ENCODE measurements at regions not wholly inside any gene's neighbourhood (a gene's known extent, or its start where the extent isn't known, plus 50 kb on each side); places are given as distances from the start of the nearest gene placed in this dataset.

DNA sequence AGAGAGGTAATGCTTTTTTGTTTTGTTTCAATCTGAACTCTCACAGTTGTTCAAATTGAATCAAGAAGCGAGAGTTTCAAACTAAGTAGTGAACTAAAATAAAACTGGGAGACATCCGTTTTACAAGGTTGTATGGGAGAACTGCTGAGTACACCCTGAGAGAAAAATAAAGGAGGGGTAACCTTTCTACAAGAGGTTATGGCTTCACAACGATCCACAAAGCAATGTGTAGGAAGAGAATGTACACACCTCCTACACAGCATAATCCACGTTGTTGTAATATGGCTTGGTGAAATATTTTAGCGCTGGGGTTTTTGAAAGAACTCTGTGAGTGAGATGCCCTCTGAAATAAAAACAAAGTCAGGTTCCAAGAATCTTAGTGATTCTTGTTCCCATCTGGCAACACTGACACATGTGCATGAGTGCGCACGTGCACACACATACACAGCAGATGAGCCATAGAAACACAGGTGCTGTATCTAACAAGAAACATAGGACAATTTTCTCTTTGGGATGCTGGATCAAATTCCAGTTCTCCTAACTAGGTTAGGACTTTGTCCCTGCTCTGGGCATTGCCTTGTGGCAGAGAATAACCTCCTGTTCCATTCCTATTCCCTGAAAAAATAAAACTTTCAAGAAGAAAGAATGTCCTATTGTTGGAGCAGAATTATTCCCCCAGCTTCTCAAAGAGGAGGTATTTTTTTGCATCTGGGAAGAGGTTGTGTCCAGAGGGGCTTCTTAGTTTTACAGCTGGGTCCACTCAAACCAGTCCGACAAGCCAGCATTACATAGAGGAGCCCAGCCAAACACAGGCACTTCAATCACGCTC, 94.5 kb upstream of the EFNA5 start:
- DNase-seq: no peak
- Histone ChIP-seq H3K4me1 (no peaks in the 10 kb centered on the region), H3K9me3 (no peaks in the 10 kb centered on the region), H3K4me3 (no peak overlapping the region), H3K36me3 (no peaks in the 10 kb centered on the region), H3K27me3 (no peaks in the 10 kb centered on the region), H3K27ac (no peak overlapping the region)
- TF ChIP-seq, protein P1, sequence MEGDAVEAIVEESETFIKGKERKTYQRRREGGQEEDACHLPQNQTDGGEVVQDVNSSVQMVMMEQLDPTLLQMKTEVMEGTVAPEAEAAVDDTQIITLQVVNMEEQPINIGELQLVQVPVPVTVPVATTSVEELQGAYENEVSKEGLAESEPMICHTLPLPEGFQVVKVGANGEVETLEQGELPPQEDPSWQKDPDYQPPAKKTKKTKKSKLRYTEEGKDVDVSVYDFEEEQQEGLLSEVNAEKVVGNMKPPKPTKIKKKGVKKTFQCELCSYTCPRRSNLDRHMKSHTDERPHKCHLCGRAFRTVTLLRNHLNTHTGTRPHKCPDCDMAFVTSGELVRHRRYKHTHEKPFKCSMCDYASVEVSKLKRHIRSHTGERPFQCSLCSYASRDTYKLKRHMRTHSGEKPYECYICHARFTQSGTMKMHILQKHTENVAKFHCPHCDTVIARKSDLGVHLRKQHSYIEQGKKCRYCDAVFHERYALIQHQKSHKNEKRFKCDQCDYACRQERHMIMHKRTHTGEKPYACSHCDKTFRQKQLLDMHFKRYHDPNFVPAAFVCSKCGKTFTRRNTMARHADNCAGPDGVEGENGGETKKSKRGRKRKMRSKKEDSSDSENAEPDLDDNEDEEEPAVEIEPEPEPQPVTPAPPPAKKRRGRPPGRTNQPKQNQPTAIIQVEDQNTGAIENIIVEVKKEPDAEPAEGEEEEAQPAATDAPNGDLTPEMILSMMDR (IDR thresholded peaks at IDR 0.05): no peak
- no peak for TF ChIP-seq POLR2A (IDR thresholded peaks at IDR 0.05)

DNA sequence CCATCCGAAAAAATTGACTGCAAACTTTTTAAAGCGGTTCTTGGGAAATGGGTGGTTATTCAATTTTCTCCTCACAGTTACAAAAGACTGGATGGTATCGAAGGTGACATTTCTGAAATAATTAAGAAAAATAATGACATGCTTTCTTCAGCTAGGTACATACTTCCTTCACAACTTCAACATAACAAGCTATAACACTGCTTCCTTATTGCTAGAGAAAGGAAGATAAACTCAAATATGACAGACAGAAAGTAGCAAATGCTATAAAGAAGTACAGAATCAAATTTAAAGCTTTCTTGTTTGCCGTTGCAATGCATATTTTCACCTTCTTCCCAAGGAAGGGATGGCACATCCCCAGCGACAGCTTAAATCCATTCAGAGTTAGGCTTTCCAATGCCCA, 93.5 kb upstream of the EFNA5 start:
- Histone ChIP-seq H3K27ac (no peak overlapping the region), H3K4me1 (no peaks in the 10 kb centered on the region), H3K27me3 (no peaks in the 10 kb centered on the region), H3K9me3 (no peaks in the 10 kb centered on the region), H3K36me3 (no peaks in the 10 kb centered on the region), H3K4me3 (no peak overlapping the region)
- no peak for DNase-seq
- TF ChIP-seq POLR2A (IDR thresholded peaks at IDR 0.05): no peak
- TF ChIP-seq, protein P1 (IDR thresholded peaks at IDR 0.05): no peak

GRCh38 chr5:107753427-107753826, 82.7 kb upstream of the EFNA5 start:
- H3K9me3 ChIP-seq: no peaks in the 10 kb centered on the region
- H3K36me3 ChIP-seq: no peaks in the 10 kb centered on the region
- no peak overlapping the region for H3K4me3 ChIP-seq
- no peak for TF ChIP-seq POLR2A (IDR thresholded peaks at IDR 0.05)
- TF ChIP-seq, protein P1 (IDR thresholded peaks at IDR 0.05): no peak
- H3K27ac ChIP-seq: no peak overlapping the region
- no peak for DNase-seq
- H3K27me3 ChIP-seq: no peaks in the 10 kb centered on the region
- H3K4me1 ChIP-seq: no peaks in the 10 kb centered on the region

DNA sequence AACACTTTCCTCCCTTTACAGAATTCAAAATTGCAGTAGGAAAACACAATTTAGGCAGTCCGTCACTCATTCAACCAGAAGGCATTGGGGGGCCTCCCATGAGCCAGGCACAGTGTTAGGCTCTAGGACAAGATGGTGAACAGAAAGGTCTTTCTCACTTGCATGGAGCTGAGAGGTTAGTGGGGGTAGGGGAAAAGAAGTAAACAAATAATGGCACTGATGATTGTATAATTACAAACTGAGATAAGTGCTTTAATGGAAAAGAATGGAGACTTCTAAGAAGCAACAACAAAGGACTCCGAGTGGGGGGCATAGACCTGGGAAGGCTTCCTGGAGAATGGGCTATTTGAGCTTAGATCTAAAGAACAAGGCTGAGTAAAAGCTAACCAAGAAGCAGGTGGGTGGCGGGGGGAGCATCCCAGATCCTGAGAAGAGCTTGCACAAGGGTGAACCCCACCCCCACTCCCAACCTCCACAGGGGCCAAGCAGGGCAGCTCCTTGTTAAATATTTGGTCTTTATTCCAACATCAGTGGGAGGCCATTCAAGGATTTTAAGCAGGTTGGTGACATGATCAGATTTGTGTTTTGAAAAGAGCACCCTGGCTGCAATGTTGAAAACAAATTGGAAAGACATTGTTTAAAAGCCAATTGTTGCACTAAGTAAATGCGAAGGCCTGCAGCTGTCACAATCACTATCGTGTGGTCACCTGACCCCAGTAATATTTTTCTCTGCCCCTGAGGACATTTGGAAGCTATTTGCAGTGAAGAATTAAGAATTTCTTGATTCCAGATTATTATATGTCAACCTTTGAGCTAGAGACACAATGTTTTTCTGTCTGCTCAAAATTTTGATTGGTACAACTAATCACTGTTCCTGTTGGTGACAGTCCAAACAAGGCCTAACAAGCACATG, 73.9 kb upstream of the EFNA5 start:
- TF ChIP-seq, protein P1 (IDR thresholded peaks at IDR 0.05): no peak
- no peak for TF ChIP-seq POLR2A (IDR thresholded peaks at IDR 0.05)
- no peak for DNase-seq
- H3K36me3 ChIP-seq: no peaks in the 10 kb centered on the region
- H3K4me3 ChIP-seq: no peak overlapping the region
- no peak overlapping the region for H3K27ac ChIP-seq
- H3K9me3 ChIP-seq: no peaks in the 10 kb centered on the region
- no peaks in the 10 kb centered on the region for H3K27me3 ChIP-seq
- H3K4me1 ChIP-seq: no peaks in the 10 kb centered on the region

GRCh38 chr5:107743373-107744000, 72.8 kb upstream of the EFNA5 start:
- Histone ChIP-seq H3K4me3 (no peak overlapping the region), H3K9me3 (no peaks in the 10 kb centered on the region), H3K27ac (no peak overlapping the region), H3K4me1 (no peaks in the 10 kb centered on the region), H3K36me3 (no peaks in the 10 kb centered on the region), H3K27me3 (no peaks in the 10 kb centered on the region)
- TF ChIP-seq, protein P1 (IDR thresholded peaks at IDR 0.05): no peak
- no peak for TF ChIP-seq POLR2A (IDR thresholded peaks at IDR 0.05)
- DNase-seq: no peak
